ENCODE measurements at regions not wholly inside any gene's neighbourhood (a gene's known extent, or its start where the extent isn't known, plus 50 kb on each side); places are given as distances from the start of the nearest gene placed in this dataset.

DNA sequence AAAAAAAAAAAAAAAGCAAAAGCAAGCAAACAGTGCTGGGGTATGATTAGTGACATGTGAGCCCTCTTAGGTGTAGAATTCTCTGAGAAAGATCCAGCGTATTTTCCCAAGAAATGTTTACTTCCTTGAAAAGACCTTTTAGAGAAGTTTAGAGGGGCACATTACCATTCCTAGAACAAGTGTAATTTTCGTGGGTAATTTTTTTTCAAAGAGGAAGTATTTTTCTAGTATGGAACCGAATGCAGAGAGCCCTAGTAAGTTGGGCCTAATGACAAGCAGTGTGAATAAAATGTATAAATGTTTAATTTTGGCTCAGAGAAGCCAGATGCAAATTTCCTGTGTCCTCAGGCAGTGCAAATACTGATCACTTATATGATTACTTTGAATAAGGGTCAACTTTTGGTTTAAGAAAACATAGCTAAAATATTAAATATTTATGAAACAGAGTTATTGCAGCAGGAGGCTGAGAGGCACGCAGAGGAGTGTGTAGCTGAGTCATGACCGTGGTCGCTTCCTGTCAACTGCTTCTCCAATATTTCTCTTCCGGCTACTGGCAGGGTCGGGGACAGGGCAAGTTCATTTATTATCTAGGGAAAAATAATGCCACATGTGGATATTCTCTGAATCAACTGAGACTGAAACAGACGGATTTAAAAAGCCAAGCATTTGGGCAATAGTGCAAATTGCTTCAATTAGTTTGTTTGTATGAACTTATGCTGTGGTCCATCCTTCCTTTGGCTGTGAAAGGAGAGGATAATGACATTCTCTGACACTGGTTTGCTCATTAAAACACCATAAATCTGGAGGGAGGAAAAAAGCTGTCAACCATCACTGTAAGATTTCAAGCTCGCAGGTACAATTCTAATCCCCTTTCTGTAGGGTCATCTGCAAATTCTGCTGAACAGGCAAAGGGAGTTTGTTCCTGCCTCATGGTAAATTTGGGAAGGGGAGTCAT is 495.2 kb downstream of the GLRX3 start:
- DNase-seq, result peak; percentile 11

DNA sequence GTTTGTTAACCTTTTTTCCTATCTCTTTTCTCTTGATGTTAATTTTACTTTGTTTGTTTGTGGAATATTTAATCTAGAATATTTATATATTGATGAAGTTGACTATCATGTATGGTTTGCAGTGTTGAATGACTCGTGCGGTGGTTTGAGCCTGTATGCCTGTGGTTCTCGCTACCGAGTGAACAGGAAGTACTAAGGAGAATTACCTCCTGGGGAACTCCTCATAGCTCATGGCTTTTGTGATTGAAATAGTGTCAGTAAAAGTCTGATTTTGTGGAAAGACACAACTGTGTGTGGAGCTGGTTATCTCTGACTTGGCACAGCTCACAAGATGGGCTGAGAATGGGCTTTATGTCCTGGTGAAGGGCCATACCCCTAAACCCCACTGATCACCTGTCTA is 498.6 kb downstream of the GLRX3 start:
- no peak for DNase-seq

- no peak for DNase-seq
These were observed 499.3 kb downstream of the GLRX3 start for GRCh38 chr10:130635528-130635927.

GRCh38 chr10:130636313-130636930 is 500.2 kb downstream of the GLRX3 start:
- no peak for DNase-seq

GRCh38 chr10:130637089-130637676 is 501.0 kb downstream of the GLRX3 start:
- DNase-seq, result no peak

- DNase-seq, result no peak
These were observed 502.8 kb downstream of the GLRX3 start for GRCh38 chr10:130638991-130639390.

DNA sequence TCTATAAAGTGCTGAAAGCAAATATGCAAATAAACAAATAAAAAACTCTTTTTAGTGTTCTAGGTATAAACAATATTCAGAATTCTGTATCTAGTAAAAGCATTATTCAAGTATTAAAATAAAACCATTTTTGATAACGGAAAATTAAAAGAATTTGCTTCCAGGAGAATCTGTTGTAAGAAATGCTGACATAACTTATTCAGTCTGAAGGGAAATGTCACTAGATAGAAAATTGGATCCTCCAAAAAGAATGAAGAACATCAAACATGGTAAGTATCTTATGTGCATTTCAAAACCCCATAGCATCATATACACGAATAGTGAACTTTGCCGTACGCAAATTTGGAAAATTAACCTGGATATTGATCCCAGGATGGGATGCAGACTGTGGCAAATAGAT is 506.7 kb downstream of the GLRX3 start:
- DNase-seq, result no peak

DNA sequence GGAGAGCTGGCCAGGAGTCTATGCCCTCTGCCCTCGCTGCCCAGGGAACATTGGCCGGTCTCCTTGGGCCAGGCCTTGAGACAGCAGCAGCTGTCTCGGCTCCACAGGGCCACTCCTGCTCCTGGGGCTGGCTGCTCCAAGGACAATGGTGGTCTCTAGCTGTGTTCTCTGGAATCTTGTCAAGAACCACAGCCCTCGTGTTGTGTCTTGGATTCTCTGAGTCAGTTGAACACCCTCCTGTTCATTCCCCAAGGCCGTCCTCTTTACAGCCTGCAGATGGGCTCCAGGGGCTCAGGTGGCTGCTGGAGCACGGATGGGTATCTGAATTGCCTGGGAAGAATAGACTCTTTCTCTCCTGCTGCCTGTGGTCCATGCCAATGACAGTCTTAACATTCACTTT is 511.1 kb downstream of the GLRX3 start:
- DNase-seq, result no peak

DNA sequence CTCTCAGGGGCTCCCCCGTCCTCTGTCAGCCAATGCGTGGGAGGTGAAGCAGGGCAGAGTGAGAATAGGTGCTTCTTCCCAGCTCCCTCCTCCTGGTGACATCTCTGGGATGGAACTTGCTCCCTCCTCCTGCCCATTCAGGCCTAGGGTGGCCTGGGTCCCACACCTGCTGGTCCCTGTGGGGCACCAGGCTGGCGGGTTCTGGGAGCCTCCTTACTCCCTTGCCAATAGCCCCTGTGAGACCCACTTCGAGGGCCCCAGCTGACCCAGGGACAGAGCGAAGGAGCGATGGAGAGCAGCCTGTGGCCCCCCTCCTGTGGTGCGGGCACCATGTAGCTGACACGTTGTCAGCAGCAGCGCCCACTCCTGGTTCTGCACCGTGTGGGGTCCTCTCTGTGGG is 512.6 kb downstream of the GLRX3 start:
- no peak for DNase-seq

GRCh38 chr10:130652544-130652943 is 516.4 kb downstream of the GLRX3 start:
- no peak for DNase-seq

GRCh38 chr10:130652964-130653578 is 516.9 kb downstream of the GLRX3 start:
- DNase-seq, result no peak

- DNase-seq, result no peak
These were observed 518.5 kb downstream of the GLRX3 start for GRCh38 chr10:130654726-130655125.

GRCh38 chr10:130655313-130656186 is 519.4 kb downstream of the GLRX3 start:
- DNase-seq, result no peak

DNA sequence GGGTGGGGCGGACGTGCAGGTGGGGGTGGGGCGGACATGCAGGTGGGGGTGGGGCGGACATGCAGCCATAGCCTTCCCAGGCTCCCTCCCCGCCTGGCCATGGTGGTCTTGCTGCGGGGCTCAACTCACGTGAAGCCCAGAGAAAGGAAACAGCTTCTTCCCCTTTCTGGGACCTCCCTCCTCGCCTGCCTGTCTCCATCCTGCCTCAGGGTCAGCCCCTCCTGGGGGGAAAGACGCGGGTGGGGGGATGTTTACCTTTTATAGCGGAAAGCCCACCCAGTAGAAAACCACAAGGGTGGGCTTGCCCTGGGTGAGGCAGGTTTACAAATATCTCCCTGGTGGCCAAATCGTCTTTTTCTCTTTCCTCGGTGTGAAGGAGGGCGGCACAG is 520.0 kb downstream of the GLRX3 start:
- DNase-seq, result no peak

GRCh38 chr10:130656582-130657133 is 520.5 kb downstream of the GLRX3 start:
- DNase-seq, result no peak

- DNase-seq, result no peak
These were observed 522.6 kb downstream of the GLRX3 start for GRCh38 chr10:130658687-130659290.

DNA sequence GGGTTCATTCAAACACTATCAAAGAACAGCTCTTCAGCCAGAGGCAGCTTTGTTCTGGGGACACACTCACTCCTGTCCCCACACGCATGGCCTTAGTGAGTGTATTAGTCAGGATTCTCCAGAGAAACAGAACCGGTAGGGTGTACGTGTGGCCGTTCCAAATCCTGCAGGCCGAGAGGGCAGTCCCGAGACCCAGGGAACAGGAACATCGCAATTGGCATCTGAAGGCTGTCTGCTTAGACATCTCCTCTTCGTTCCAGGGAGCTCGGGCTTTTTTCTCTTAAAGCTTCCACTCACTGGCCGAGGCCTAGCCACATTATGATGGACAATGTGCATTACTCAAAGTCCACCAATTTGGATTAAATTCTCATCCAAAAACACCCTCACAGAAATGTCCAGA is 523.3 kb downstream of the GLRX3 start:
- DNase-seq, result no peak

- DNase-seq, result no peak
These were observed 524.1 kb downstream of the GLRX3 start for GRCh38 chr10:130660266-130660665.

- no peak for DNase-seq
These were observed 525.2 kb downstream of the GLRX3 start for GRCh38 chr10:130661419-130661818.

GRCh38 chr10:130662775-130663174 is 526.6 kb downstream of the GLRX3 start:
- DNase-seq, result no peak

GRCh38 chr10:130664526-130664925 is 528.3 kb downstream of the GLRX3 start:
- DNase-seq, result no peak

DNA sequence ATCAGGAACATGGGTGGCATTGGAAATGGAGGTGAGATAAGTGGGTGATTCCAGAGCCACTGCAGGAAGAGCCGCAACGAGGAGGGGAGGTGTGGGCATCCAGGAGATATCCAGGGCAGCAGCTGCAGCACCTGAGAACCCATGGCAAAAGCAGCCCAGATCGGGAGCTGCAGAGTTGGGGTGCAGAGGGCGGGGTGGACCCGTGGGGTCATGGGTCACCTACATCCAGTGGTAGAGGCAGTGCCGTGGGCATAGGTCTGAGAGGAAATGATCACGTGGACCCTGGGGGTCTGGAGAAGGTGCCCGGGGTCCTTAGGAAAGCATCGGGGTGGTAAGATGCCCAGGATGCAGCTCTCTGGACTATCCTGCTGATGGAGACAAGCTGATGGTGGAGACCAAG is 530.0 kb downstream of the GLRX3 start:
- DNase-seq, result no peak
